Upper lobe of left lung (tissue), 6 donors: ENCODE measurements at regions not wholly inside any gene's neighbourhood (a gene's known extent, or its start where the extent isn't known, plus 50 kb on each side); places are given as distances from the start of the nearest gene placed in this dataset.

ENCODE experiments used
- ATAC-seq, 2 donors: fragments of 200-7000 bp; cut with Tn5 transposase; one replicate each; pipeline ENCODE4 v1.9.1; 2022; ENCODE audit warnings: mild to moderate bottlenecking in 2 of 2, moderate library complexity in 2 of 2; ENCODE audit not compliant: low FRiP score in 2 of 2
- DNase-seq, 2 donors: peaks; one replicate each; pipeline ENCODE4 v3.0.0-alpha.2; 2019 to 2020
- H3K27ac ChIP-seq, 4 donors: fragments of 200-600 bp; sonication (generic); one replicate each; pipeline ENCODE4 v1.5.1; 2016 to 2019
- H3K27me3 ChIP-seq, 4 donors: fragments of 200-600 bp; sonication (generic); one replicate each; pipeline ENCODE4 v1.5.1; 2017 to 2019
- H3K36me3 ChIP-seq, 4 donors: fragments of 200-600 bp; sonication (generic); one replicate each; pipeline ENCODE4 v1.5.1; 2016 to 2019
- H3K4me1 ChIP-seq, 4 donors: fragments of 200-600 bp; sonication (generic); one replicate each; pipeline ENCODE4 v1.5.1; 2018 to 2019
- H3K4me3 ChIP-seq, 4 donors: fragments of 200-600 bp; sonication (generic); one replicate each; pipeline ENCODE4 v1.5.1; 2017 to 2019; ENCODE audit warnings: mild to moderate bottlenecking in 2 of 4, moderate library complexity in 1 of 4
- H3K9me3 ChIP-seq, 4 donors: fragments of 200-600 bp; sonication (generic); one replicate each; pipeline ENCODE4 v1.5.1; 2018 to 2019
- EP300 ChIP-seq, 4 donors: sonication (generic); formaldehyde crosslinking; IDR thresholded peaks; one replicate each; pipeline ENCODE4 v1.5.1; 2017; ENCODE audit warnings: antibody characterized with exemption in 4 of 4, control low read depth in 2 of 4
- POLR2A ChIP-seq, 4 donors: fragments of 450-650 bp; IDR thresholded peaks; one replicate each; pipeline ENCODE4 v1.5.1; 2016 to 2017; ENCODE audit warnings: antibody characterized with exemption in 4 of 4, mild to moderate bottlenecking in 2 of 4
- POLR2AphosphoS5 ChIP-seq, 2 donors: sonication (generic); formaldehyde crosslinking; IDR thresholded peaks; one replicate each; pipeline ENCODE4 v1.5.1; 2017; ENCODE audit warnings: antibody characterized with exemption in 2 of 2
- WGBS, 2 donors: methylation state at CpG; one replicate each; pipeline ENCODE4 v1.1.5; 2017 to 2018; 5-methylcytosine and 5-hydroxymethylcytosine counted together
- TF ChIP-seq, protein P1 (sequence below), 6 experiments: fragments of 450-650 bp in 4 of 6; fragments of 200-600 bp in 2 of 6; sonication (generic) in 2 of 6; IDR thresholded peaks; one replicate each; pipeline ENCODE4 v1.5.1; 2016 to 2019; ENCODE audit warnings: antibody characterized with exemption in 6 of 6
- donor health status: DM: no; HTN: no; CAD: no; lungs with moderate emphysema.
- donor health status: DM: no; HTN: yes; CAD: no; lungs with severe emphysema.

DNA sequence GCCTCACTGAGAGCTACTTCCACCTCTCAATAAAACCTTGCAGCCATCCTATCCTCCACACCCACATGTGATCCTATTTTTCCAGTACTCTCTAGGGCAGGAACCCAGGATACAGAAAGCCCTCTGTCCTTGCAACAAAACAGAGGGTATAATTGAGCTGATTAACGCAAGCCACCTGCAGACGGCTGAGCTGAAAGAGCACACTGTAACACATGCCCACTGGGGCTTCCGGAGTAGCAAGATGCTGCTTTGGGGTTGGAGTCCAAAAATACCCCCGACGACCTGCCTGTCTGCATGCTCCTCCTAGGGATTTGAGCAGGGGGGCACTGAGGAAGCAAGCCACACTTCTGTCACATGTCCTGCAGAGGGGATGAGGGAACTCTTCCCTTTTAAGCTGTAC, 401.1 kb upstream of the FOXG1 start:
- DNase-seq (no peak), ATAC-seq (no peak)
- no peaks in the 10 kb centered on the region for H3K27me3 ChIP-seq
- H3K4me3 ChIP-seq = no peak overlapping the region
- peaks cover 0 to 18% (median 4%) of the 10 kb centered on the region in 4 donors for H3K9me3 ChIP-seq
- no peaks in the 10 kb centered on the region for H3K36me3 ChIP-seq
- H3K4me1 ChIP-seq = no peaks in the 10 kb centered on the region
- no peak for TF ChIP-seq POLR2A (IDR thresholded peaks at IDR 0.05)
- no peak for TF ChIP-seq EP300 (IDR thresholded peaks at IDR 0.05)
- TF ChIP-seq POLR2AphosphoS5 (IDR thresholded peaks at IDR 0.05) = no peak
- TF ChIP-seq, protein P1, sequence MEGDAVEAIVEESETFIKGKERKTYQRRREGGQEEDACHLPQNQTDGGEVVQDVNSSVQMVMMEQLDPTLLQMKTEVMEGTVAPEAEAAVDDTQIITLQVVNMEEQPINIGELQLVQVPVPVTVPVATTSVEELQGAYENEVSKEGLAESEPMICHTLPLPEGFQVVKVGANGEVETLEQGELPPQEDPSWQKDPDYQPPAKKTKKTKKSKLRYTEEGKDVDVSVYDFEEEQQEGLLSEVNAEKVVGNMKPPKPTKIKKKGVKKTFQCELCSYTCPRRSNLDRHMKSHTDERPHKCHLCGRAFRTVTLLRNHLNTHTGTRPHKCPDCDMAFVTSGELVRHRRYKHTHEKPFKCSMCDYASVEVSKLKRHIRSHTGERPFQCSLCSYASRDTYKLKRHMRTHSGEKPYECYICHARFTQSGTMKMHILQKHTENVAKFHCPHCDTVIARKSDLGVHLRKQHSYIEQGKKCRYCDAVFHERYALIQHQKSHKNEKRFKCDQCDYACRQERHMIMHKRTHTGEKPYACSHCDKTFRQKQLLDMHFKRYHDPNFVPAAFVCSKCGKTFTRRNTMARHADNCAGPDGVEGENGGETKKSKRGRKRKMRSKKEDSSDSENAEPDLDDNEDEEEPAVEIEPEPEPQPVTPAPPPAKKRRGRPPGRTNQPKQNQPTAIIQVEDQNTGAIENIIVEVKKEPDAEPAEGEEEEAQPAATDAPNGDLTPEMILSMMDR (IDR thresholded peaks at IDR 0.05) = no peak
- H3K27ac ChIP-seq = no peak overlapping the region
- 82 to 85% methylated on average over 2 to 5 of the region's 5 CpGs for WGBS, 2 donors

DNA sequence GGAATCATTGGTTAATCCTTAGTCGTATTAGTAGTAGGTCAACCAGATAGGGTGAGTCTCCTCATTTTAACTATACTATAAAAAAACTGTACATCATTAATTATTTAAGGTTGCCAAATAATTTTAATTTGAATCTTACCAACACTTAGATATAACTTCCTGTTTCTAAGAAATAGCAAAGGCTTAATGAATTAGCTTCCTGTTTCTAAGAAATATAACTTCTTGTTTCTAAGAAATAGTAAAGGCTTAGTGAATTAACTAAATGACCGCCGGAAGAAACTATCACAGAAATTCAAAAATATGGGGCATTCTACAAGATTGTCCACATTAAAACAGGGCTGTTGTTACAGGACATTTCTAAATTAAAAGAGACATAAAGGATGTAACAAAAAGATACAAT, 392.9 kb upstream of the FOXG1 start:
- Histone ChIP-seq H3K4me3 (no peak overlapping the region), H3K36me3 (no peaks in the 10 kb centered on the region), H3K9me3 (no peaks in the 10 kb centered on the region), H3K4me1 (no peaks in the 10 kb centered on the region), H3K27ac (no peak overlapping the region), H3K27me3 (no peaks in the 10 kb centered on the region)
- 63 to 67% methylated on average over 3 of the region's 3 CpGs for WGBS, 2 donors
- no peak for TF ChIP-seq POLR2AphosphoS5 (IDR thresholded peaks at IDR 0.05)
- TF ChIP-seq, protein P1 (IDR thresholded peaks at IDR 0.05) = no peak
- no peak for TF ChIP-seq EP300 (IDR thresholded peaks at IDR 0.05)
- TF ChIP-seq POLR2A (IDR thresholded peaks at IDR 0.05) = no peak
- DNase-seq (no peak), ATAC-seq (no peak)

DNA sequence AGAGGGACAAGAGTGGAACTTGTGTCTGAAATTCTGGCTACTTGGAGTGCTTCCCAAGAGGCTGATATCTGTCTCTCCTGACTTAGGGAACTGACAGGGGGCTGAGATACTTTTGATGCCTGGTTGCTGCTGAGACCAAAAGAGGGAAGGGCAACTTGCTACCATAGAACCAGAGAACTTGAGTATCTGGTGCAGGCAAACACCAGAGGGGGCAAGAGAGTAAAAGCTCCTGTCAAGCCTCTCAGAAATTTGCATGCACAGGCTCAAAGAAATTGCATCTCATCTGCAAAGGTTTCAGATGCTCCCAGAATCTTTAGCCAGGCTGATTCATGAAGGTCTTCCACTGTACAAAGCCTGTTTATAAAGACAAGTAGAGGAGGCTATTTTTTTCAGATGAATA, 391.3 kb upstream of the FOXG1 start:
- H3K27me3 ChIP-seq = no peaks in the 10 kb centered on the region
- no peaks in the 10 kb centered on the region for H3K4me1 ChIP-seq
- H3K4me3 ChIP-seq = no peak overlapping the region
- no peaks in the 10 kb centered on the region for H3K36me3 ChIP-seq
- DNase-seq (peak in 1 of 2 donors; percentile 25), ATAC-seq (no peak)
- no peak overlapping the region for H3K27ac ChIP-seq
- H3K9me3 ChIP-seq = no peaks in the 10 kb centered on the region
- TF ChIP-seq, protein P1 (IDR thresholded peaks at IDR 0.05) = peak in 2 of 6 experiments; percentile 8 to 20
- TF ChIP-seq POLR2AphosphoS5 (IDR thresholded peaks at IDR 0.05) (no peak), EP300 (IDR thresholded peaks at IDR 0.05) (no peak), POLR2A (IDR thresholded peaks at IDR 0.05) (no peak)

DNA sequence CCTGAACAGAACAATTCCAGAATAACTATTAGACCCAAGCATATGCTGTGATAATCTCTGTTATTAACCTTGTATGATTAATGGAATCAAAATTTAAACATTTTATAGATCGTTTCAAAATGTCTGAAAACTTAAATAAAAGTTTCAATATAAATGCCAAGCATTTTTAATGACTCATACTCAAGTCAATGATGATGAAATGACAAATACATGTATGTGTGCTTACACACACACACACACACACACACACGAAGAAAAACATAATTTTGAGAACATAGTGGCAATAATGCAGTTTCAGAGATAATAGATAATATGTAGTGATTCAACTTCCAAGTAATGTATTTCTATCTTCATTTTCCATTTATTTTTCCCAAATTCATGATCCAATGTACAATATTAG, 384.9 kb upstream of the FOXG1 start:
- 41 to 47% methylated on average over 2 of the region's 2 CpGs for WGBS, 2 donors
- Histone ChIP-seq H3K4me3 (no peak overlapping the region), H3K27me3 (no peaks in the 10 kb centered on the region), H3K9me3 (no peaks in the 10 kb centered on the region), H3K27ac (no peak overlapping the region), H3K4me1 (no peaks in the 10 kb centered on the region), H3K36me3 (no peaks in the 10 kb centered on the region)
- no peak for ATAC-seq
- no peak for DNase-seq
- TF ChIP-seq POLR2A (IDR thresholded peaks at IDR 0.05) (no peak), EP300 (IDR thresholded peaks at IDR 0.05) (no peak)
- TF ChIP-seq, protein P1 (IDR thresholded peaks at IDR 0.05) = no peak

DNA sequence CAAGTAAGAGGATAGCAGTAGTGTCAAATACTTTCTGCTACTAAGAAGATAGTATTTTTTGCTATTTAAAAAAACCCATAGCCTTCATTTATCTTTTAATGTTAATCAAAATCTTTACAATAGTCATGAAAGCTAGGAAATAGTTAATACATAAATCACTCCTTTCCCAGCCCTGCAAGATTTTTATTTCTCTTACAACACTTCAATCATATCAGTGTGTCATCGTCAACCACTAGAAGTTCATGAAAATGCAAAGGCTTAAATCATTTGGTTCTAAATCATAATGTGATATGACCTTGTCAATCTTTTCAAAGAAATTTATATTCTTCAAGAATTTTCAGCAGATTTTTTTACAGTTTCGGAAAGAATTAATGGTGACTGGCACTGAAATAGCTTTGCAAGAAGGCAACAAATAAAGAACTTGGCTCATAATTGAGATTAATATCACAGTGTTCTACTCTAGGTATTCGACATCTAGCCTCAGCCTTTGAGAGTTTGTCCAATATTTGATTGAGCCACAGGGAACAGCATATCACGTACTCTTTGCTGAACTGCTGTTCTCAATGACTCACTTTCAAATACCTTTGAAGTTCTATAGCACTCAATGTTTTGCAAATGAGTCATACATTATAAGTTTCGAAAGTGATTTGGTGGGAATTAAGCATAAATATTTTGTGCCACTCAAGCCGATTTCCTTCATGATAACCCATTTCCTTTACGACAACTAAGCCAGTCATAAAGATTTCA, 384.0 kb upstream of the FOXG1 start:
- Histone ChIP-seq H3K4me1 (no peaks in the 10 kb centered on the region), H3K9me3 (no peaks in the 10 kb centered on the region), H3K27ac (no peak overlapping the region), H3K4me3 (no peak overlapping the region), H3K36me3 (no peaks in the 10 kb centered on the region), H3K27me3 (no peaks in the 10 kb centered on the region)
- TF ChIP-seq EP300 (IDR thresholded peaks at IDR 0.05) (peak in 1 of 4 donors; percentile 39), POLR2AphosphoS5 (IDR thresholded peaks at IDR 0.05) (no peak), POLR2A (IDR thresholded peaks at IDR 0.05) (no peak)
- TF ChIP-seq, protein P1 (IDR thresholded peaks at IDR 0.05) = no peak
- ATAC-seq = peak in 1 of 2 donors; percentile 75
- 45 to 53% methylated on average over 7 of the region's 7 CpGs for WGBS, 2 donors
- DNase-seq = no peak
